DOHH2 (cell line): ENCODE measurements at regions not wholly inside any gene's neighbourhood (a gene's known extent, or its start where the extent isn't known, plus 50 kb on each side); places are given as distances from the start of the nearest gene placed in this dataset.

Experiments
- CTCF ChIP-seq: fragments of 200-600 bp; sonication (generic); IDR thresholded peaks from one replicate; pipeline ENCODE4 v1.5.1; 2014; ENCODE audit warnings: antibody characterized with exemption, mild to moderate bottlenecking, low read depth, low read length; ENCODE audit not compliant: poor library complexity, severe bottlenecking
- EZH2phosphoT487 ChIP-seq: fragments of 200-600 bp; sonication (generic); IDR thresholded peaks from 2 replicates; pipeline ENCODE4 v1.6.1; 2017; ENCODE audit warnings: borderline replicate concordance, mild to moderate bottlenecking, antibody characterized with exemption, low read length, moderate library complexity, mixed read lengths

GRCh38 chr2:144972676-144973075 lies 452.8 kb upstream of the ZEB2 start:
- TF ChIP-seq CTCF (no peak), EZH2phosphoT487 (no peak)
